ENCODE measurements at regions not wholly inside any gene's neighbourhood (a gene's known extent, or its start where the extent isn't known, plus 50 kb on each side); places are given as distances from the start of the nearest gene placed in this dataset.

DNA sequence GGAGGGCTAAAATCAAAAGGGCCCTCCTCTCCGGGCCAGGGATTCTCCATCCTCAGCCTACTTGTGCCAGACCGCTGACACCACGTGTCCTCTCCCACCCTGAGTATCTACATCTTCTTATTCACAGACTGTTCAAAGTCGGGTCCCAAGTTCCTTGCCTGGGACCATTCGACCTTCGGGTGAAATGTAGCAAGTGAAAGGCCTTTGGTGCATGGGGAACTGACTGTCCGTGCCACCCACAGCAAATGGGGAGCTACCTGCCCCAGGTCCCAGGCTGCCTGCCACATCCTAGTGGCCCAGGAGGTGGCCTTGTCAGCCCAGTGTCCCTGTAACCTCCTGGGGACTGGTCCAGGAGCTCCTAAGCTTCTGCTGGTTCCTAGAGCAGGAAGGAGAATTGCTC, 67.3 kb downstream of the RTL6 start:
- Histone ChIP-seq H3K79me2 (ENCODE audit: control insufficient read depth, insufficient read depth, low read length) (no peaks in the 10 kb centered on the region), H4K20me1 (ENCODE audit: control insufficient read depth, extremely low read depth, insufficient read depth, low read length) (no peaks in the 10 kb centered on the region), H3K27me3 (ENCODE audit: control insufficient read depth, insufficient read depth, low read length) (peaks cover 3% of the 10 kb centered on the region), H3K9ac (ENCODE audit: insufficient read depth, low read length) (no peak overlapping the region), H3K9me3 (ENCODE audit: control insufficient read depth, insufficient read depth, low read depth, low read length) (no peaks in the 10 kb centered on the region), H3K4me2 (ENCODE audit: extremely low read depth, insufficient read depth, low read length) (no peak overlapping the region), H3K36me3 (ENCODE audit: control insufficient read depth, insufficient read depth, low read length) (no peaks in the 10 kb centered on the region), H3K4me3 (replicated peaks in 1 of 4; ENCODE audit: control extremely low read depth in 1 of 4, insufficient read depth in 1 of 4, low read depth in 3 of 4, low read length in 4 of 4) (no peak overlapping the region), H3K4me1 (ENCODE audit: control insufficient read depth, extremely low read depth, insufficient read depth, low read length) (no peaks in the 10 kb centered on the region), H3K27ac (ENCODE audit: insufficient read depth, low read length) (no peak overlapping the region), H2AFZ (ENCODE audit: low read length) (no peak overlapping the region)
- no peak for TF ChIP-seq EZH2 (IDR thresholded peaks at IDR 0.05; ENCODE audit: low read length, missing control alignments)
- TF ChIP-seq CTCF (conservative IDR thresholded peaks at IDR 0.05 in 1 of 2, IDR thresholded peaks at IDR 0.05 in 1 of 2; ENCODE audit: low read depth in 1 of 2, low read length in 2 of 2) = no peak
- DNase-seq (ENCODE audit: low read depth in 2 of 2) = no peak

GRCh38 chr22:44429941-44430587, 68.0 kb downstream of the RTL6 start:
- DNase-seq (ENCODE audit: low read depth in 2 of 2) = no peak
- Histone ChIP-seq H3K9me3 (ENCODE audit: control insufficient read depth, insufficient read depth, low read depth, low read length) (no peaks in the 10 kb centered on the region), H3K4me1 (ENCODE audit: control insufficient read depth, extremely low read depth, insufficient read depth, low read length) (no peaks in the 10 kb centered on the region), H3K4me2 (ENCODE audit: extremely low read depth, insufficient read depth, low read length) (no peak overlapping the region), H3K9ac (ENCODE audit: insufficient read depth, low read length) (no peak overlapping the region), H3K4me3 (replicated peaks in 1 of 4; ENCODE audit: control extremely low read depth in 1 of 4, insufficient read depth in 1 of 4, low read depth in 3 of 4, low read length in 4 of 4) (no peak overlapping the region), H3K36me3 (ENCODE audit: control insufficient read depth, insufficient read depth, low read length) (no peaks in the 10 kb centered on the region), H3K27ac (ENCODE audit: insufficient read depth, low read length) (no peak overlapping the region), H3K79me2 (ENCODE audit: control insufficient read depth, insufficient read depth, low read length) (no peaks in the 10 kb centered on the region), H2AFZ (ENCODE audit: low read length) (no peak overlapping the region), H4K20me1 (ENCODE audit: control insufficient read depth, extremely low read depth, insufficient read depth, low read length) (no peaks in the 10 kb centered on the region), H3K27me3 (ENCODE audit: control insufficient read depth, insufficient read depth, low read length) (peaks cover 3% of the 10 kb centered on the region)
- TF ChIP-seq CTCF (conservative IDR thresholded peaks at IDR 0.05 in 1 of 2, IDR thresholded peaks at IDR 0.05 in 1 of 2; ENCODE audit: low read depth in 1 of 2, low read length in 2 of 2) (no peak), EZH2 (IDR thresholded peaks at IDR 0.05; ENCODE audit: low read length, missing control alignments) (no peak)

- no peaks in the 10 kb centered on the region for H4K20me1 ChIP-seq (ENCODE audit: control insufficient read depth, extremely low read depth, insufficient read depth, low read length)
- TF ChIP-seq EZH2 (IDR thresholded peaks at IDR 0.05; ENCODE audit: low read length, missing control alignments) (no peak), CTCF (conservative IDR thresholded peaks at IDR 0.05 in 1 of 2, IDR thresholded peaks at IDR 0.05 in 1 of 2; ENCODE audit: low read depth in 1 of 2, low read length in 2 of 2) (no peak)
- no peaks in the 10 kb centered on the region for H3K79me2 ChIP-seq (ENCODE audit: control insufficient read depth, insufficient read depth, low read length)
- no peaks in the 10 kb centered on the region for H3K4me1 ChIP-seq (ENCODE audit: control insufficient read depth, extremely low read depth, insufficient read depth, low read length)
- H3K4me3 ChIP-seq (replicated peaks in 1 of 4; ENCODE audit: control extremely low read depth in 1 of 4, insufficient read depth in 1 of 4, low read depth in 3 of 4, low read length in 4 of 4) = no peak overlapping the region
- no peak overlapping the region for H3K27ac ChIP-seq (ENCODE audit: insufficient read depth, low read length)
- DNase-seq (ENCODE audit: low read depth in 2 of 2) = no peak
- no peaks in the 10 kb centered on the region for H3K36me3 ChIP-seq (ENCODE audit: control insufficient read depth, insufficient read depth, low read length)
- no peak overlapping the region for H2AFZ ChIP-seq (ENCODE audit: low read length)
- no peak overlapping the region for H3K4me2 ChIP-seq (ENCODE audit: extremely low read depth, insufficient read depth, low read length)
- H3K27me3 ChIP-seq (ENCODE audit: control insufficient read depth, insufficient read depth, low read length) = peaks cover 3% of the 10 kb centered on the region
- H3K9ac ChIP-seq (ENCODE audit: insufficient read depth, low read length) = no peak overlapping the region
- no peaks in the 10 kb centered on the region for H3K9me3 ChIP-seq (ENCODE audit: control insufficient read depth, insufficient read depth, low read depth, low read length)
These were observed 68.8 kb downstream of the RTL6 start for GRCh38 chr22:44428941-44429830.
